Spleen (tissue), 11 donors: ENCODE measurements at regions not wholly inside any gene's neighbourhood (a gene's known extent, or its start where the extent isn't known, plus 50 kb on each side); places are given as distances from the start of the nearest gene placed in this dataset.

ENCODE experiments used
- DNase-seq: peaks from one replicate; pipeline ENCODE4 v3.0.0-alpha.2; 2020
- H3K27ac ChIP-seq, 8 donors: fragments of 200-600 bp; sonication (generic) in 7 of 8; 1 replicate in 4 of 8; 2 replicates in 4 of 8; pipeline versions ENCODE4 v1.5.0 to v1.8.0; 2016 to 2021; ENCODE audit warnings: inconsistent platforms in 4 of 8, mild to moderate bottlenecking in 4 of 8, moderate library complexity in 1 of 8
- H3K27me3 ChIP-seq, 7 donors: fragments of 200-600 bp; sonication (generic) in 6 of 7; replicated peaks in 1 of 7; 1 replicate in 4 of 7; 2 replicates in 3 of 7; pipeline versions ENCODE4 v1.5.0 to v1.8.0; 2016 to 2021; ENCODE audit warnings: inconsistent platforms in 3 of 7, mild to moderate bottlenecking in 1 of 7
- H3K36me3 ChIP-seq, 6 donors: fragments of 200-600 bp; sonication (generic) in 5 of 6; 1 replicate in 4 of 6; 2 replicates in 2 of 6; pipeline versions ENCODE4 v1.5.0 to v1.8.0; 2016 to 2021; ENCODE audit warnings: inconsistent platforms in 2 of 6
- H3K4me1 ChIP-seq, 6 donors: fragments of 200-600 bp; sonication (generic) in 5 of 6; 1 replicate in 3 of 6; 2 replicates in 3 of 6; pipeline versions ENCODE4 v1.5.0 to v1.8.0; 2016 to 2021; ENCODE audit warnings: inconsistent platforms in 3 of 6
- H3K4me3 ChIP-seq, 8 donors: fragments of 200-600 bp; sonication (generic) in 7 of 8; 1 replicate in 4 of 8; 2 replicates in 4 of 8; pipeline versions ENCODE4 v1.5.0 to v1.8.0; 2016 to 2021; ENCODE audit warnings: inconsistent platforms in 4 of 8, mild to moderate bottlenecking in 4 of 8, moderate library complexity in 2 of 8
- H3K9me3 ChIP-seq, 8 donors: fragments of 200-600 bp; sonication (generic) in 7 of 8; 1 replicate in 4 of 8; 2 replicates in 4 of 8; pipeline versions ENCODE4 v1.5.0 to v1.8.0; 2016 to 2021; ENCODE audit warnings: inconsistent platforms in 4 of 8
- CTCF ChIP-seq, 11 experiments: fragments of 200-600 bp in 7 of 11; fragments of 450-650 bp in 4 of 11; sonication (generic) in 4 of 11; IDR thresholded peaks in 8 of 11; conservative IDR thresholded peaks in 3 of 11; 1 replicate in 7 of 11; 2 replicates in 4 of 11; pipeline versions ENCODE4 v1.4.0 to v1.8.0; 2016 to 2021; ENCODE audit warnings: antibody characterized with exemption in 11 of 11, inconsistent platforms in 4 of 11, mild to moderate bottlenecking in 1 of 11
- POLR2A ChIP-seq, 3 donors: fragments of 450-650 bp; IDR thresholded peaks; one replicate each; pipeline ENCODE4 v1.5.1; 2017; ENCODE audit warnings: antibody characterized with exemption in 3 of 3, mild to moderate bottlenecking in 1 of 3
- POLR2AphosphoS5 ChIP-seq, 3 donors: sonication (generic); formaldehyde crosslinking; IDR thresholded peaks; one replicate each; pipeline ENCODE4 v1.5.1; 2017; ENCODE audit warnings: antibody characterized with exemption in 3 of 3
- WGBS, 5 donors: extraction: QIAGEN DNeasy Blood & Tissue Kit in 3 of 5; methylation state at CpG; one replicate each; pipeline versions ENCODE4 v1.1.5 to v1.1.7; 2013 to 2018; 5-methylcytosine and 5-hydroxymethylcytosine counted together
- intact Hi-C: fragments of 100-400 bp; cut with DNase I; formaldehyde crosslinking; loops from one replicate; pipeline ENCODE4 v1.15.0; 2023; ENCODE audit warnings: low total_unique reads
- donor health status: healthy with polysubstance abuse.
- donor health status: DM: no; HTN: no; CAD: no; lungs with moderate emphysema.
- donor health status: DM: no; HTN: no; CAD: no.
- donor health status: Bipolar disorder and iron deficiency.
- donor health status: healthy.
- donor health status: DM: no; HTN: no; CAD: no.
- donor health status: DM: yes; HTN: yes; CAD: no.

GRCh38 chrX:43141885-43142284 is 363.9 kb upstream of the PPP1R2C start:
- intact Hi-C loops, result no loop called here
- no peaks in the 10 kb centered on the region for H3K27me3 ChIP-seq
- no peak overlapping the region for H3K27ac ChIP-seq
- TF ChIP-seq POLR2AphosphoS5 (IDR thresholded peaks at IDR 0.05), result no peak
- DNase-seq, result no peak
- no peaks in the 10 kb centered on the region for H3K4me1 ChIP-seq
- no peaks in the 10 kb centered on the region for H3K36me3 ChIP-seq
- no peak overlapping the region for H3K4me3 ChIP-seq
- H3K9me3 ChIP-seq, result no peaks in the 10 kb centered on the region

- no peak overlapping the region for H3K27ac ChIP-seq
- no peak overlapping the region for H3K4me3 ChIP-seq
- TF ChIP-seq POLR2A (IDR thresholded peaks at IDR 0.05) (no peak), CTCF (IDR thresholded peaks at IDR 0.05 in 8 of 11, conservative IDR thresholded peaks at IDR 0.05 in 3 of 11) (no peak), POLR2AphosphoS5 (IDR thresholded peaks at IDR 0.05) (no peak)
- peaks cover 0 to 5% (median 0%) of the 10 kb centered on the region in 6 donors for H3K4me1 ChIP-seq
- WGBS, 5 donors, result 53 to 86% (median 75%) methylated on average over 3 of the region's 3 CpGs
- intact Hi-C loops, result no loop called here
- no peaks in the 10 kb centered on the region for H3K36me3 ChIP-seq
- H3K27me3 ChIP-seq, result no peaks in the 10 kb centered on the region
- DNase-seq, result no peak
- H3K9me3 ChIP-seq, result peaks cover 0 to 5% (median 0%) of the 10 kb centered on the region in 8 donors
Measured at GRCh38 chrX:43148305-43148704, 370.3 kb upstream of the PPP1R2C start.

- no peak for DNase-seq
- 54 to 88% (median 80%) methylated on average over 5 of the region's 5 CpGs for WGBS, 5 donors
- no peak overlapping the region for H3K27ac ChIP-seq
- H3K4me3 ChIP-seq, result no peak overlapping the region
- no peaks in the 10 kb centered on the region for H3K27me3 ChIP-seq
- intact Hi-C loops, result no loop called here
- H3K9me3 ChIP-seq, result peaks cover 0 to 6% (median 0%) of the 10 kb centered on the region in 8 donors
- TF ChIP-seq POLR2A (IDR thresholded peaks at IDR 0.05), result no peak
- TF ChIP-seq CTCF (IDR thresholded peaks at IDR 0.05 in 8 of 11, conservative IDR thresholded peaks at IDR 0.05 in 3 of 11), result no peak
- H3K4me1 ChIP-seq, result no peaks in the 10 kb centered on the region
- no peaks in the 10 kb centered on the region for H3K36me3 ChIP-seq
Measured at GRCh38 chrX:43165343-43165920, 387.5 kb upstream of the PPP1R2C start.

GRCh38 chrX:43166874-43167273 is 388.9 kb upstream of the PPP1R2C start:
- Histone ChIP-seq H3K4me3 (no peak overlapping the region), H3K27ac (no peak overlapping the region), H3K27me3 (no peaks in the 10 kb centered on the region), H3K4me1 (no peaks in the 10 kb centered on the region), H3K9me3 (peaks cover 0 to 6% (median 0%) of the 10 kb centered on the region in 8 donors), H3K36me3 (no peaks in the 10 kb centered on the region)
- intact Hi-C loops, result no loop called here
- no peak for DNase-seq
- no peak for TF ChIP-seq POLR2A (IDR thresholded peaks at IDR 0.05)
- TF ChIP-seq POLR2AphosphoS5 (IDR thresholded peaks at IDR 0.05), result no peak
- no peak for TF ChIP-seq CTCF (IDR thresholded peaks at IDR 0.05 in 8 of 11, conservative IDR thresholded peaks at IDR 0.05 in 3 of 11)

- intact Hi-C loops, result no loop called here
- TF ChIP-seq CTCF (IDR thresholded peaks at IDR 0.05 in 8 of 11, conservative IDR thresholded peaks at IDR 0.05 in 3 of 11) (no peak), POLR2AphosphoS5 (IDR thresholded peaks at IDR 0.05) (no peak), POLR2A (IDR thresholded peaks at IDR 0.05) (no peak)
- 76 to 100% (median 81%) methylated on average over 2 of the region's 2 CpGs for WGBS, 5 donors
Measured at GRCh38 chrX:43175434-43175833, 397.5 kb upstream of the PPP1R2C start.

More at GRCh38 chrX:43175434-43175833, 397.5 kb upstream of the PPP1R2C start:
- H3K27me3 ChIP-seq, result no peaks in the 10 kb centered on the region
- no peaks in the 10 kb centered on the region for H3K36me3 ChIP-seq
- H3K9me3 ChIP-seq, result peaks cover 0 to 13% (median 0%) of the 10 kb centered on the region in 8 donors
- H3K4me1 ChIP-seq, result no peaks in the 10 kb centered on the region
- no peak overlapping the region for H3K4me3 ChIP-seq
- no peak overlapping the region for H3K27ac ChIP-seq
- no peak for DNase-seq
